Panc1 (cell line): ENCODE measurements at regions not wholly inside any gene's neighbourhood (a gene's known extent, or its start where the extent isn't known, plus 50 kb on each side); places are given as distances from the start of the nearest gene placed in this dataset.

Experiments
- ATAC-seq: fragments of 200-7000 bp; cut with Tn5 transposase; 2 replicates; pipeline ENCODE4 v1.9.1; 2020; ENCODE audit warnings: mild to moderate bottlenecking, moderate library complexity
- BruUV-seq: library from RNA; stranded (reverse); fragments of 400-500 nt; replicated peaks from 2 replicates; lab custom pipeline; 2021; lab: Mats Ljungman, UMichigan
- CTCF ChIA-PET: fragments of 300-600 bp; sonication (Branson Sonifier 250); formaldehyde crosslinking; loops from one replicate; lab custom pipeline; 2022; ENCODE audit warnings: antibody characterized with exemption; lab: Charles Lee
- POLR2A ChIA-PET: fragments of 300-600 bp; sonication (Branson Sonifier 250); formaldehyde crosslinking; loops from one replicate; lab custom pipeline; 2022; ENCODE audit warnings: antibody characterized with exemption; lab: Charles Lee
- DNase-seq: peaks from one replicate; pipeline ENCODE4 v3.0.0-alpha.2; 2010; ENCODE audit warnings: low read depth, low spot score
- H3K27ac ChIP-seq: 2 replicates; pipeline ENCODE4 v1.5.1; 2011; ENCODE audit warnings: mild to moderate bottlenecking, low read length, inconsistent platforms
- H3K27me3 ChIP-seq: fragments of 200-500 bp; sonication (Bioruptor generic); 2 replicates; pipeline ENCODE4 v1.6.0; 2014; ENCODE audit warnings: low read length, inconsistent platforms; ENCODE audit not compliant: control insufficient read depth, insufficient read depth
- H3K36me3 ChIP-seq: fragments of 200-500 bp; sonication (Bioruptor generic); 2 replicates; pipeline ENCODE4 v1.5.1; 2014; ENCODE audit warnings: inconsistent platforms, mild to moderate bottlenecking, low read length, moderate library complexity; ENCODE audit not compliant: control insufficient read depth, insufficient read depth
- H3K4me1 ChIP-seq: 2 replicates; pipeline ENCODE4 v1.5.1; 2011; ENCODE audit warnings: inconsistent platforms, mild to moderate bottlenecking, low read length, moderate library complexity; ENCODE audit not compliant: control insufficient read depth, insufficient read depth
- H3K4me3 ChIP-seq, 2 experiments: 2 replicates each; pipeline ENCODE4 v1.5.1; 2011 to 2012; ENCODE audit warnings: low read depth in 2 of 2, low read length in 2 of 2, mild to moderate bottlenecking in 2 of 2, inconsistent platforms in 1 of 2, moderate library complexity in 1 of 2
- H3K9me3 ChIP-seq: fragments of 200-500 bp; sonication (Bioruptor generic); 2 replicates; pipeline ENCODE4 v1.5.1; 2014; ENCODE audit warnings: low read depth, mild to moderate bottlenecking, inconsistent platforms, low read length, moderate library complexity; ENCODE audit not compliant: control insufficient read depth, insufficient read depth
- CTCF ChIP-seq: fragments of 450-650 bp; IDR thresholded peaks from 2 replicates; pipeline ENCODE4 v1.5.1; 2017; ENCODE audit warnings: mild to moderate bottlenecking
- POLR2AphosphoS5 ChIP-seq: IDR thresholded peaks from 2 replicates; pipeline ENCODE4 v1.6.1; 2012; ENCODE audit warnings: mild to moderate bottlenecking, low read depth, low read length, moderate library complexity
- REST ChIP-seq, 2 experiments: IDR thresholded peaks; 2 replicates each; pipeline ENCODE4 v1.6.1; 2011 to 2012; ENCODE audit warnings: low read depth in 2 of 2, control low read depth in 1 of 2, low read length in 1 of 2, mild to moderate bottlenecking in 1 of 2, moderate library complexity in 1 of 2; ENCODE audit not compliant: insufficient read depth in 1 of 2
- SIN3A ChIP-seq: IDR thresholded peaks from 2 replicates; pipeline ENCODE4 v1.6.1; 2012; ENCODE audit warnings: low read depth, mild to moderate bottlenecking, low read length, moderate library complexity, borderline replicate concordance; ENCODE audit not compliant: insufficient read depth
- TCF7L2 ChIP-seq: IDR thresholded peaks from 2 replicates; pipeline ENCODE4 v1.6.1; 2011; ENCODE audit warnings: mild to moderate bottlenecking, low read depth, low read length, inconsistent platforms
- in situ Hi-C: cut with HindIII; loops from 2 replicates; pipeline ENCODE4 v1.10.0; 2016; ENCODE audit warnings: low sequenced_read_pairs, low pct_unique_long_range_greater_than_20kb
- intact Hi-C: fragments of 100-400 bp; cut with micrococcal nuclease; formaldehyde crosslinking; loops from one replicate; pipeline ENCODE4 v1.10.0; 2022; ENCODE audit not compliant: unreplicated experiment

- Histone ChIP-seq H3K4me3 (no peak overlapping the region), H3K27me3 (no peaks in the 10 kb centered on the region), H3K36me3 (no peaks in the 10 kb centered on the region), H3K27ac (no peak overlapping the region), H3K4me1 (no peaks in the 10 kb centered on the region), H3K9me3 (no peaks in the 10 kb centered on the region)
- ATAC-seq (no peak), DNase-seq (no peak)
- intact Hi-C loops (no loop called here), in situ Hi-C loops (no loop called here)
- ChIA-PET CTCF (no interaction called here), POLR2A (no interaction called here)
- no peak for TF ChIP-seq POLR2AphosphoS5
- TF ChIP-seq CTCF: no peak
- TF ChIP-seq SIN3A: no peak
- TF ChIP-seq TCF7L2: no peak
- no peak for TF ChIP-seq REST (IDR thresholded peaks at IDR 0.05; ENCODE audit: insufficient read depth in 1 of 2, low read depth in 2 of 2, low read length in 1 of 2)
- no TSS peak for BruUV-seq
Measured at GRCh38 chr3:66898155-66898554, 100.0 kb upstream of the KBTBD8 start.

- no peaks in the 10 kb centered on the region for H3K4me1 ChIP-seq
- H3K4me3 ChIP-seq: no peak overlapping the region
- H3K36me3 ChIP-seq: no peaks in the 10 kb centered on the region
- BruUV-seq: no TSS peak
- TF ChIP-seq POLR2AphosphoS5 (no peak), SIN3A (no peak), TCF7L2 (no peak), REST (IDR thresholded peaks at IDR 0.05; ENCODE audit: insufficient read depth in 1 of 2, low read depth in 2 of 2, low read length in 1 of 2) (no peak), CTCF (no peak)
- H3K9me3 ChIP-seq: no peaks in the 10 kb centered on the region
- ChIA-PET POLR2A (no interaction called here), CTCF (no interaction called here)
- no peaks in the 10 kb centered on the region for H3K27me3 ChIP-seq
- DNase-seq: no peak
- no peak for ATAC-seq
- no peak overlapping the region for H3K27ac ChIP-seq
- in situ Hi-C loops (no loop called here), intact Hi-C loops (no loop called here)
Measured at GRCh38 chr3:66904336-66904735, 93.8 kb upstream of the KBTBD8 start.
